Hepatocyte (in vitro differentiated cells): ENCODE measurements at regions not wholly inside any gene's neighbourhood (a gene's known extent, or its start where the extent isn't known, plus 50 kb on each side); places are given as distances from the start of the nearest gene placed in this dataset.

Source experiments
- CTCF ChIP-seq: fragments of 200-600 bp; sonication (generic); IDR thresholded peaks from 2 replicates; pipeline ENCODE4 v1.5.1; 2016; ENCODE audit warnings: antibody characterized with exemption, mild to moderate bottlenecking; ENCODE audit not compliant: poor library complexity
- EZH2 ChIP-seq: fragments of 200-600 bp; sonication (generic); IDR thresholded peaks from 2 replicates; pipeline ENCODE4 v1.6.1; 2016; ENCODE audit warnings: antibody characterized with exemption, mild to moderate bottlenecking, borderline replicate concordance
- EZH2phosphoT487 ChIP-seq: fragments of 200-600 bp; sonication (generic); IDR thresholded peaks from one replicate; pipeline ENCODE4 v1.6.1; 2018; ENCODE audit warnings: antibody characterized with exemption, mild to moderate bottlenecking, low read depth, moderate library complexity; ENCODE audit not compliant: unreplicated experiment, severe bottlenecking

GRCh38 chr7:73948287-73948686 is 79.7 kb upstream of the ELN start:
- TF ChIP-seq EZH2phosphoT487 (no peak), CTCF (no peak), EZH2 (no peak)
